PFSK-1 (cell line): ENCODE measurements at regions not wholly inside any gene's neighbourhood (a gene's known extent, or its start where the extent isn't known, plus 50 kb on each side); places are given as distances from the start of the nearest gene placed in this dataset.

Source experiments
- POLR2AphosphoS5 ChIP-seq: IDR thresholded peaks from 2 replicates; pipeline ENCODE4 v1.6.1; 2012; ENCODE audit warnings: low read depth, mild to moderate bottlenecking, control low read depth, low read length, moderate library complexity
- TAF1 ChIP-seq: IDR thresholded peaks from 2 replicates; pipeline ENCODE4 v1.6.1; 2012; ENCODE audit warnings: low read length, control low read depth, borderline replicate concordance; ENCODE audit not compliant: insufficient read depth

- TF ChIP-seq TAF1 (no peak), POLR2AphosphoS5 (no peak)
Observed at GRCh38 chr3:88220126-88220525, 70.4 kb downstream of the C3orf38 start.
